Panc1 (cell line): ENCODE measurements at regions not wholly inside any gene's neighbourhood (a gene's known extent, or its start where the extent isn't known, plus 50 kb on each side); places are given as distances from the start of the nearest gene placed in this dataset.

Experiments
- CTCF ChIP-seq: fragments of 450-650 bp; IDR thresholded peaks from 2 replicates; pipeline ENCODE4 v1.5.1; 2017; ENCODE audit warnings: mild to moderate bottlenecking
- POLR2AphosphoS5 ChIP-seq: IDR thresholded peaks from 2 replicates; pipeline ENCODE4 v1.6.1; 2012; ENCODE audit warnings: mild to moderate bottlenecking, low read depth, low read length, moderate library complexity
- REST ChIP-seq, 2 experiments: IDR thresholded peaks; 2 replicates each; pipeline ENCODE4 v1.6.1; 2011 to 2012; ENCODE audit warnings: low read depth in 2 of 2, control low read depth in 1 of 2, low read length in 1 of 2, mild to moderate bottlenecking in 1 of 2, moderate library complexity in 1 of 2; ENCODE audit not compliant: insufficient read depth in 1 of 2
- SIN3A ChIP-seq: IDR thresholded peaks from 2 replicates; pipeline ENCODE4 v1.6.1; 2012; ENCODE audit warnings: low read depth, mild to moderate bottlenecking, low read length, moderate library complexity, borderline replicate concordance; ENCODE audit not compliant: insufficient read depth

GRCh38 chr20:48219306-48219705 lies 434.0 kb upstream of the SULF2 start:
- TF ChIP-seq REST (IDR thresholded peaks at IDR 0.05; ENCODE audit: insufficient read depth in 1 of 2, low read depth in 2 of 2, low read length in 1 of 2) = no peak
- no peak for TF ChIP-seq CTCF
- TF ChIP-seq SIN3A = no peak
- no peak for TF ChIP-seq POLR2AphosphoS5
